NCI-H2196 (cell line): ENCODE measurements at regions not wholly inside any gene's neighbourhood (a gene's known extent, or its start where the extent isn't known, plus 50 kb on each side); places are given as distances from the start of the nearest gene placed in this dataset.

Source experiments
- DNase-seq: peaks from one replicate; lab custom pipeline; 2025; ENCODE audit not compliant: unreplicated experiment; lab: John Stamatoyannopoulos, UW

DNA sequence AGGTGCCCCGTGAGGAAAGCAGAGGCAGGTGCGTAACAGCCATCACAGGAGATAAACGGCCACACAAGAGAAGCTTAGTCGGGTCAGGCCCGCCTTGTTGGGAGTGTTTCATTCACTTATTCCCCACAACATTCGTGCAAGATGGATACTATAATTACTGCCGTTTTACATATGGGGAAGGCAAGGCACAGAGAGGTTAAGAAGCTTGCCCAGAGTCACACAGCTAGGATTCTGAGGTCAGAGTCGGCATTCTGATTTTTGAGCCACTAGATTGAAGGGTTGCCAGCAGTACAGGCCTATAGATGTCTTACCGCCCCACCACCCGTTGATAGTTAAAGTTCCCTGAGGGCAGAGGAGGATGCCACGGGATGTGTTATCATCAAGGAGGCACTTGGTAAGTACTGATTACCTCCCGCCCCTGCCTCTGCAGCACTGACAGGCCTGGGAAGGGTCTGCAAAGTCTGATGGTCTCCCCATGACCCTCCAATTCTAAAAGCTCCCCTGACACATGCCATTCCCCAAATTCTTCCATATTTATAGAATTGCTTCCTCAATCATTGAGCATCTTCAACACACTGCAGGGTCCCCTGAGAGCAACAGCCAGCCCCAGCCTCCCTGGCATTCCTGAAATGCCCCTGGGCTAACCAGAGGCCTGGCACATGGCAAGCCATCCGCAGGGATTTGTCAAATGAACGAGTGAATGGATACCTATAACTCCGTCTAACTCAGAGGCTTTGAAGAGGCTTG is 74.7 kb upstream of the CLDN14 start:
- no peak for DNase-seq

DNA sequence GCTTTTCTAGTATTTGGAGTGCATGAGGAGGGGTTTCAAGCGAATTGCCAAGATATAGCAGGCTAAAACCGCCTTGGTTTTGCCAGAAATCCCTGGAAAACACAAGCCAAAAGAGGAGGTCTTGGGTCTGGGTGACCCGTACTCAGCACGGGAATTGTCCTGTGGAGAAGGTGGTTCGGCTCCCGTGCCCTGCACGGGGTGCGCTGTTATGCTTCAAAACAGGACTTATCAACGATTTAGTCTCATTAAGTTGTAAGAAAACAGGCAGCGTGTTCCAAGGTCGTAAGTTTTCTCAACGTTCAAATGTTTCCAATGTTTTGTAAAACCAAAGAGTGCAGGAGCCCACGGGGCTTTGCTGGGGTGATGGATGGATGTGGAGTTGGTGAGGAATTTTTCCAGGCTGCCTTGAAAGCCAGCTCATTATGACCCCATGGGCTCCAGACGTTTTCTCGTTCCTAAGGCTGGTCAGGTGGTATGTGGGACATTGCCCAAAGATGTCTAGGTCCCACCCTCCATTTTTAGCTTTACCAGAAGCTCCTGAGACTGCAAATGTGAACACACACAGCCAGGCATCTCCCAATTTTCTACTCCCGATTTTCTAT is 75.4 kb upstream of the CLDN14 start:
- DNase-seq: no peak

DNA sequence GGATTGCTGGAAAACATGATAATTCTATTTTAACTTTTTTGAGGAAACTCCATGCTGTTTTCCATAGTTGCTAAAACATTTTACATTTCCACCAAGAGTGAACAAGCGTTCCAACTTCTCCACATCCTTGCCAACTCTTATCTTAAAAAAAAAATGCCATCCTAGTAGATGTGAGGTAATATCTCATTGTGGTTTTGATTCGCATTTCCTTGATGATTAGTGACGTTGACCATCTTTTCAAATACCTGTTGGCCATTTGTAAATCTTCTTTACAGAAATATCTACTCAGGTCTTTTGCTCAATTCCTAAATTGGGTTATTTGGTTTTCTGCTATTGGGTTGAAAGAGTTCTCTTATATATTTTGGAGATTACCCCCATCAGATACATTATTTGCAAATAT is 77.4 kb upstream of the CLDN14 start:
- no peak for DNase-seq

DNA sequence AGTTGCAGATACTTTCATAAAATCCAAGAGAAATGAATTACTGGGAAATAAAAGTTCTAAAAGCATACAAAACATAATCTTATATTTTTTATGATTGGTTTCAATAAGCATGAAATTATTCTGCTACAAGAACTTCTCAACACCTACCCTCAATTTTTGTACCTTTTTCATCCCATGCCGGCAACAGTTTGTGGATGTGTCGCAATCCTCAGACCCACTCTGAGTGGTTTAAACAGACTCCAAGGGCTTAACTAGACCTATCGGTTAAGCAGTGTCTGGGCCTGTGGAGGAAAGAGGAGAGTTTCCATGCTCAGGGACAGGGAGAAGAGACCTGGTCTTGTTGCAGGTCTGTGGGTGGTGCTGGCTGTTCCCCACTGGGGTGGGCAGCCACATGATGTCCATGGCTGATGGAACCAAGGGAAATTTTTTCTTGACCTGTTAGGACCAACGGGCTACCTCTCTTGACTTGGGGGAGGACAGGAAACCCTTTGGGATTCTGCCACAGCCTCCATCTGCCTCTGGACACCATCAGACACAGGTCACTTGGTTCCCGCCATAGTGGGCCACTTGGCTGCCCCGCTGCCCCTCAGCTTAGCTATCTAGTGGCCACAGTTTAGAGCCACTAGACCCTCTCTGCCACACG is 81.1 kb upstream of the CLDN14 start:
- DNase-seq: no peak

DNA sequence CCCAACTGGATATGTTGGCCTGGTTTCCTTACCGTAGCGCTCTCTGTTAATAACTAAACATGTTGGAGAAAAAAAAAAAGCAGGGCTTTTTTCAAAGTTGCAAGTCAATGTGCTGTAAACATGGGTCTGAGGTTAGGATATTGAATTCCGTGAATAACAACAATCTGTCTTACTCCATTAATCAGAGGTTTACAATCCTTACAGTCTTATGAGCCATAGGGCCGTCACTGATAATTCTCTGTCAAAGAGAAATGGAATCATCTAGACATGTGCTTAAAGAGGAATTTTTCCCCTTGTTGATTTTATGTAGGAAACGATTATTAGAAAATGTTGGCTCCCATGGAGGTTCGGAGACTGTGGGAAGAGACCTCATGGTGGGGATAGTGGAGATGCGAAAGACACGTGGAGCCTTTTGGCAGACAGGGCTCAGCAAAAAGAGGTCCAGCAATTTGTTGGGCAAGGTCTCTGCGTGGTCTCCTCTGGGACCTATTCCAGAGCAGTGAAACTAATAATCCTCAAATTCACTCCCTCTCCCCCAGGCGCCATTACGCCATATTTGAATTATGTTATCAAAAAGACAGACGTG is 83.5 kb upstream of the CLDN14 start:
- no peak for DNase-seq

DNA sequence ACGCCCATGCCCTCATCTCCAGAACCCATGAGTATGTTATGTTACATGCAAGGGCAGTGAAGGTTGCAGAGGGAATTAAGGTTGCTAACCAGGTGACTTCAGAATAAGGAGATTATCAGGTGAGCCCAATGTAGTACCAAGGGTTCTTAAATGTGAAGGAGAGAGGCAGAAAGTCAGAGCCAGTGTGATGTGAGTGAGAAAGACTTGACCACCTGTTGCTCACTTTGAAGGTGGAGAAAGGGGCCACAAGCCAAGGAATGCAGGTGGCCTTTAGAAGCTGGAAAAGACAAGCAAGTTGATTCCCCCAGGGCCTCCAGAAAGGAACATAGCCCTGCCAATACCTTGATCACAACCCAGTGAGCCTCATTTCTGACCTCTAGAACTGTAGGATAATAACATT is 84.7 kb upstream of the CLDN14 start:
- no peak for DNase-seq

DNA sequence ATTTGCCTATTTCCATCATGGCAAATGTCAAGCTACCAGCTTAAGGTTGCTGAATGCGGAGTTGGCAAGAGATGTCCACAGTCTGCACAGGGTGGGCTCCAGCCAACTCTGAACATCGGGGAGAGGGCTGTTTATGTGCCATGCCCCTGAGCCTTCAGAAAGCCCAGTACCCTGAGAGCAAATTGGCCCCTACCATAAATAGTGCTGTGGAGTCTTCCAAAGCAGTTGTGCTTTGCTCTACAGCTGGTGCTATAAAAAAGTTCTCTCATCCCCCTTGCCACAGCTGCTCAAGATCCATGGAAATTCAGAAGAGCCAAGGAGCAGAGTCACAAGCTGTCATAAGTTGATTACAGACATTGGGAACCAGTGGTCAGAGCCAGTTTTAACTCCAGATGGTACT is 85.6 kb upstream of the CLDN14 start:
- DNase-seq: no peak

DNA sequence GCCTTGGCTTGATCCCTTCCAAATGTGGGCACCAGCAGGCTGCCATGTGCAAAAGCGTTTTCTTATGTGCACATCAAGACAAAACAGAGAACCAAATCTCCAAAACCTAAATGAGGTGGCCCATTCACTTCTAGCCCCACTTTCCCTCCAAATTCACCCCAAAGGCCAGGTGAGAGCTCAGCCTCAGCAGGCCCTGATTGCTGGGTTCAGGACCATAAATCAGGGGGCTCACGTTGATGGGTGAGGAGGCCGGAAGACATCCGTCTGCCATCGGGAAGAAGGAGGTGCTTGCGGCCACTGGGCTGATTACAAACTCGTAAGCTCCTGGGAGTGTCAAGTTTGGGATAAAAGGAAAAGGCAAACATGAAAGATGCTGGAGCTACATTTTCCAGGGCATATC is 86.7 kb upstream of the CLDN14 start:
- DNase-seq: no peak

DNA sequence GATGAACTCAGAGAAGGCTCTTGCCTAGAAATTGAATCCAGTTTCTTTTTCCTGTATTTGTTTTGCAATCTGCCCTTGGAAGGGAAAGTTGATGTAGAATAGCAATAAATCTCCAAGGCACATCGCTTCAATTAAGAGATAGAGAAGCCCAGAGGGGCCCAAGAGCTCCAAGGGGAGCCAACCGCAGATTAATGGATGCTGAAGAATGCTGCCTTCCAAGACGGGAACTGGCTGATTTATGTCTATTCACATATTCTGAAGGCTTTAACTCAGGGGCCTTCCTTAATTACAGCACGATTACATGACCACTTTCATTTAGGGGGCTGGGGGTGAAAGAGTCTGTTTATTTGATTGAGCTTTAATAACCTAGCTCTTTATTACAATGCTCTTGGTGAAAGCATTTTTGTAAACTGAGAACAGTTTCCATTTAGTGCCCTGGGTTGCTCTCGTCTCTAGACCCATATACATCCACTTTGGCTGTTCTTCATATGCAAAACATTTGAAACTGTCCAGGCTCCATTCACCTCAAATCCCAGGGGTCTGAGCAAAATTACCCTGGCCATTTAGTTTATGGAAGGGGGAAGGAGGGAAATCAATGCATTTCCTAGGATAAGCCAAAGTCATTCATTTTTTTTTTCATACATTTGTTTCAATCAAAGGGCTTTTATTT is 87.4 kb upstream of the CLDN14 start:
- DNase-seq: no peak

DNA sequence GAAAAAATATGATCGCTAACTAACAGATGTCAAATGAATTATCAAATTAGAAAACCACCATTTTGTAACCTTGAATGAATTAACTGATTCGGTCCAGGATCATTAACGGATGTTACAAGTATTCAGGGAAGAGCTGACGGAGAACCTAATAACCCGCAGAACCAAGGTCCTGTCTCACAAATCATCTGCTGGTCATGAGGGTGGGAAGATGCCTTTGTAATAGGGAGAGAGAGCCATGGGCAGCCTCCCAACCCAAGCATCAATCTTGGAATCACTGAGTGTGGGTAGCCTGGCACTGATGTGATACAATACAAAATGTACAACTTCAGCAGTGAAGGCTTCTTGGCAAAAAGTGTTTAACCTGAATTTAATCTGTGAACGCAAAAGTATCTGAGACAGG is 89.6 kb upstream of the CLDN14 start:
- no peak for DNase-seq

DNA sequence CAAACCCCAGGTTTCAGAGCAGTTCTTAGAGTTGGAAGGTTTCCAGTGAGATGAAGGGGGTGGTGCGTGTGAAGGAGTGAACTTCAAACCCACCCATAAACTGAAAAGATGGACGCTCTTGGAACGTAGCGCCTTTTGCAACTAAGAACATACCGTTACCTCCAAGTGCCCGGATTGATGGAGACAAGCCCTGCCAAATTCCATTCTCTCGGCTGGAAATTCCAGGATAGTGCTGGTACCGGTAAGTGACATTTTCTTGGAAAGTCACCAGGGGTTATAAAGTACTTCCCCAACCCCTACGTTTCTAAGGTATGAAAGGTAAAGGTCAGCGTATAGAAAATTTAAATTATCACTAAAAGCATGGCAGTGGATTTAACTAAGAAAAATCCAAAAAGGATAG is 91.6 kb upstream of the CLDN14 start:
- DNase-seq: no peak

DNA sequence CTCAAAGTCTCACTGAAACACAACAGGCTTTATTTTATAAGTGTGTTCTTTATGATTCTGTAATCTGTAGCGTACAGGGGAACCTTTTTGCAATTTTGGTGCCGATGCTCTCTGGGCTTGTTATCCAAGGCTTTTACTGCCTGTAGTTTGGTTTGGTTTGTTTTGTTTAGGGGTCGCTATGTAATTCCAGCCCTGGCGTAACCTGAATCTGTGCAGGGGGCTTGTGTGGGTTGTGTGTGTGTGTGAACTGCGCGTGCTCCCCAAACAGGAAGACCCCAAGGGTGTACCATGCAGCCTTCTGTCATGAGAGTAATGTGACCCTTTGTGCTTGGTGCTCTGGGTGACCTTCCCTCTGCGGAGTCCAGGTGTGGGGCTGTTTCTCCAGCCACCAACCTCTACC is 92.1 kb upstream of the CLDN14 start:
- DNase-seq: no peak

DNA sequence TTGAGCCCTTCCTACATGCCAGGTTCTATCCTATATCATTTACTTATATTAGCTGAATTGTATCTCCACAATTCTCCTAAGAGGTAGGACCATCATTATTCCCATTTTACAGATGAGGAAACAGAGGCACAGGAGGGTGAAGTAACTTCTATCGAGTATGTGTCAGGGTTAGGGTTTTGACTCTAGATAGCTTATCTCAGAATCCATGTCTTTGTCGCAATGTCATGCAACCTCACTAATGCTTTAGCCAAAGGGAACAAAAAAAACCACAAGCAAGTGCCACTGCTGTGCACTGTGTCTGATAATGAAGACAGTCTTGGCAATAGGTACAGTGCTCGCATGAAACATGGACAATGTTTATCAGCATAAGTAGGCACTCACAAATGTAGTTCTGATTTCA is 95.4 kb upstream of the CLDN14 start:
- no peak for DNase-seq

DNA sequence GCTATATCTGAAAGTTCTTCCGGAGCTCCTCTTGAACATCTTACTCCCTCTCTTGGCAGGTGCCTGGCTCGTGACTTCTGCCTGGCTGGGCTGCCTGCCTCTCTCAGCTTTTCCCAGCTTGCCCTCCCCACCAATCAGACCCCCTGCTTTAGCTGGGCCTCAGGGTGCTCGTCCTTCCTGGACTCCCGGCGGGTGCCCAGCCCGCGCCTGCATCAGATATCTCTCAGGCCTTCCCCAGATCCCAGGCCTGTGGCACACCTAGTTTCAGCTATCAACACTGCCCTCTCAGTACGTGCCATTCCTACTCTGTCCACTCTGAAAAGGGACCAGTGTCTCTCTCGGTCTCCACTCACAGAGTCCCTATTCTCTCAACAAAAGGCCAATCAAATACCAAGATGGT is 96.5 kb upstream of the CLDN14 start:
- DNase-seq: no peak

DNA sequence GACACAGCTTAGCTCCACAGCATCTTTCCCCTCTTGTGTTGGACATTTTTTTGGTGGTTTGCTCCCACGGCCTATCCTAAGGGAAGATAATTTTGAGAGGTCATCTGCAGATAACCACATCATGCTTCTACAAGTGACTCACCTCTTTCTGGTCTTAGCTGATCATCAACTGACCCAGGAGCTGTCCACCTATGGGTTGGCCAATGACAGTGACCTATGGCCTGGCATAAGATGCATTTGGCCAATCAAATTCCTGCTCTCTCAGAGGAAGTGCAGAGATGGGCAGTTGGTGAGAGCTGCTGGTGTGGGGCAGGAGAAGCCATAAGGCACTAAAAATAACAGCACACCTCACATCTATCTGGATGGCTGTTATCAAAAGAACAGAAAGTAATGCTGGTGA is 100.0 kb upstream of the CLDN14 start:
- no peak for DNase-seq

DNA sequence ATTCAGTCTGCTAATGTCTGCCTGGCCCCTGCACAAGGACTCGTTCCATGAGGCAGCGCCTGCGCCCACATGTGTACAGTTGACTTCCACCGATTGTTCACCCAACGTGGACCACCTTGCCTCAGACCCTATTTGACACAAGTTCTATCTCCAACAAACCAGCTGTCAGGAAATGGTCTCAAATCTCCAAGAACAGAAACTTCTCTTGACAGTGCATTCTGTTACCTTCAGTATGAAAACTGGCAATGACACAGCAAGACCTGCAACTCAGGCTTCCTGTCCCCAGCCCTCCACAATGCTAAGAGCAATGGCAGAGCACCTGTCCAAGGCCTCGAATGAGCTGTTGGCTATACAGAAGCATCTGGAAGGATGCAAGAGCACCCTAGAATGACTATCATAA is 102.3 kb upstream of the CLDN14 start:
- no peak for DNase-seq

DNA sequence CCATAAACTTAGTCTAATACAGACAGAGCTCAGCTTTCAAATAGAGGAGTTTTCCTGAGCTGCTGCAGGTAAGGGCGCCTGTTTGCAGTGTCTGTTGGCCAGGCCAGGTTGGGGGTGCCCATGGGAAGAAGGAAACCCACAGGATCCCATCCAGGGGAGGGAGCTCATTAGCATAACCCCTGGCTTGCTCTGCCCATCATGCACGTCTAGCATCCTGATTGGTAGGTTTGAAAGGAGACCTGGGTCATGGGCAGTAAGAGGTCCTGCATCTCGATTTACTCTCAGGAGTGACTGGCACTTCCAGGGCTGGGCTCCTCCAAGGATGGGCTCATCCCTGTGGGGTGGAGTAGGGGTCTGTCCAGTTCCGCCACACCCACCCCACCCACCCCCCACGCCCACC is 103.7 kb upstream of the CLDN14 start:
- DNase-seq: no peak

DNA sequence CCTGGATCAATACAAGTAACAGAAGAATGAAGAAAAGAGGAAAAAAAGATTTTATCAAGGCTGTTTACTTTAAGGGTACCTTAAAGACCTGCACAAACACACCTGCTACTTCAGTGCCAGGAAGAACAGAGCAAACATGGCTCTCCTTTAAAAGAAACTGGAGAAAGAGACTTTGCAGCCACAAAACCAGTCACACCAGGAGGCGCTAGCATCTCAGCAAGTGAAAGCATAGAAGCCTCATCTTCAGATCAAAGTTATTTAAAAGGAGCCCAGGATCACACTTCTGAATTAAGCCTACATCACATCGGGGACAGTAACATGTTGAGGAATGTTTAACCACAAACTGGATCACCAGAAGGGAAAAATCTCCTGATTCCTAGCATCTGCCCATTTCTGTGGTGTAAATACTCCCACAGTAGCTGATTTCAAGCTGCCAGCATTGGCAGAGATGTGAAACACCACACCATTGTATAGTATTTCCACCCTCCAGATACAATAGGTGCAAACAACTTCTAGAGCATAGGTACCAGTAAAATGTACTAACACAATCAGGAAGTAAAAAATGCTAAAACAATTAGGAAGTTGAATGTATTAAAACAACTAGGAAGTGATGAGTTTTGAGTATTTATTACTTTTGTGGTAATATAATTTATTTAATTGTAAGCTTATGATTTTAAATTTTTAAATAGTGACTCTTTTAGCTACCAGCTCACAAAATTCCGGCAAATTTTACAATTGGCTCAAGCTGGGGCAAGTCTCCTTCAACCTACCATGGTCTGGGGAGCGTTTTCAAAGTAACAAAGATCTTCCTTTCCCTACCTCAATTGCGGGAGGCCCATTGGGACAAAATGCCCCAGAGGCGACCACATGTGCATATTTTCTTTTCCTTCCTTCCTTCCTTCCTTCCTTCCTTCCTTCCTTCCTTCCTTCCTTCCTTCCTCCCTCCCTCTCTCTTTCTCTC is 105.3 kb upstream of the CLDN14 start:
- DNase-seq: no peak

DNA sequence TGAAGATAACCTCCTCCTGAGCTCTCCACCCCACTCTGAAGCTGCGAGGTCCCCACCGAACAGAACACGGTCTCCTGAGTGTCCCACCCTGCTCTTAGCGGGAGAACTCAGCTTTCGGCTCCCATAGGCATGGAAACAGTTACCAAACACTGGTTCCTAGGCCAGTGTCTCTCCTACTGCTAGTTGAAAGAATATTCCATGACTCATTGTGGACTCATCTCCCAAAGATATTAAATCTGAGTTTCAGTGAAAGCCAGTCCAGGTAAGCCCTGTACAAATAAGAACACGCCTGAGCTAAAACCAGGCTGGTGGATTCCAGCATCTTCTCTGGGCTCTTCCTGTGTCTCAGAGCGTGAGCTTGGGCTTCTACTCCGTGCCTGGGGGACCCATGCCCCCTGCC is 107.5 kb upstream of the CLDN14 start:
- DNase-seq: no peak

DNA sequence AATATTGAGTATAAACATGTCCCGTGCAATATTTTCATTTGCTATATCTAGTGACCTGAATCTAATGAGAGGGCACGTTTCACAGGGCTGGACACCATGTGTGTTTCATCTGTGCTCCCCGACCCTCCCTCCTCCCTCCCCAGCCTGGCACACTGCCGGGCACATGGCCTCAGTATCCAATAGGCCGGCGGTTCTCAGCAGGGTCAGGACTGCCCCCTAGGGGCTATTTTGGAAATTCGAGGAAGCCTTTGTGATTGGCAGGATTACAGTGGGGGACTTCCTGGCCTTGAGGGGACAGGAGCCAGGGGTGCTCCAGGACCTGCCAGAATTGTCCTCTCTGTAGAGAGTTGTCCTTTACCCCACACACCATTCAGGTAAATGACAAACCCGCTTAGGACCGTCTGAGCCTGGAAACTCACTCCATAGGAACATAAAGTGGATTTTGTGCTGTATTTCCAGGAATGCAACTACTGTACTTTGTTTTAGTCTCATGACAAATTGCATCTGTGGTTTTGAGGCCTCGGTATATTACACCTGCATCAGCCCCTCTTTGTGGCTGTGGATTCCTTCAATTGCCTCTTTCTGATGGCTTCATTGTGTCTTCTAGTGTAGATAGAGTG is 109.5 kb upstream of the SIM2 start:
- no peak for DNase-seq
